ENCODE measurements at regions not wholly inside any gene's neighbourhood (a gene's known extent, or its start where the extent isn't known, plus 50 kb on each side); places are given as distances from the start of the nearest gene placed in this dataset.

DNA sequence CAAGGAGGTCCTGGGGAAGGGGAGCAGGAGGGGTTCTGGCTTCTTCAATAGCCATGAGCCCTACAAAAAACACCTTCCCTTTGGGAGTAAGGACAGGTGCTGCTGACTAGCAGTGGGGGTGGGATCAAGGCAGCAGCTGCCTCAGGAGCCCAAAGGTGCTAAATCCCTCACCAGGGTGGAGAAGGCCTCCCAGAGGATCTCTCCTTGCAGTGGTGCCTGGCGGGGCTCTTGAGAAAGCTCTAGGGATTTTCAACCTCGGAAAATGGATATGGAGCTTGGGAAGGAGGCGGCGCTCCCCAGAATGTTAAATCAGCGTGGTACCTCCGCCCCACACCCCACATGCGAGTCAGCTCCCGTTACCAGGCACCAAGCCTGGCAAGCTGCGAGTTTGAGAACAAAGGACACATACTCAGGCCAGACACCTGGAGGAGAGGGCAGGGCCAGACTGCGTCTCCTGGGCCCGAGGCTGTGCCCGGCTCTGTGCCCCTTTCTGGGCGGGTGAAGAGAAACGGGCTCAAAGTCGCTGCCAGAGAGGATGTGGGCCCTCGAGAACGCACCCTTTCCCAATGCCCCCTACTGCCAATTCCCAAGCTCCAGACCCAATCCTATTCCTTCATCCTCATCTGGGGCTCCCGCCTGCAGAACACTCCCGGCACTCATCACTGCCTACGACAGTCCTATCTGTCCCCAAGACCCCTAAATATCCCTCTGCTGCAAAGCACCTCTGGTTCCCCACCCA is 139.0 kb downstream of the BRD1 start:
- TF ChIP-seq CTCF (IDR thresholded peaks at IDR 0.05; ENCODE audit: insufficient read depth, low read length, poor library complexity, severe bottlenecking) (no peak), EZH2phosphoT487 (conservative IDR thresholded peaks at IDR 0.05; ENCODE audit: low read length) (no peak)
